GM12872 (cell line): ENCODE measurements at regions not wholly inside any gene's neighbourhood (a gene's known extent, or its start where the extent isn't known, plus 50 kb on each side); places are given as distances from the start of the nearest gene placed in this dataset.
A peak's percentile ranks its signal among the peaks of the same experiment; 100 is the strongest.

Experiments
- TF ChIP-seq, protein P1 (sequence below): IDR thresholded peaks from 3 replicates; pipeline ENCODE4 v1.5.1; 2011; ENCODE audit warnings: low read depth, mild to moderate bottlenecking, low read length, moderate library complexity; ENCODE audit not compliant: insufficient read depth

DNA sequence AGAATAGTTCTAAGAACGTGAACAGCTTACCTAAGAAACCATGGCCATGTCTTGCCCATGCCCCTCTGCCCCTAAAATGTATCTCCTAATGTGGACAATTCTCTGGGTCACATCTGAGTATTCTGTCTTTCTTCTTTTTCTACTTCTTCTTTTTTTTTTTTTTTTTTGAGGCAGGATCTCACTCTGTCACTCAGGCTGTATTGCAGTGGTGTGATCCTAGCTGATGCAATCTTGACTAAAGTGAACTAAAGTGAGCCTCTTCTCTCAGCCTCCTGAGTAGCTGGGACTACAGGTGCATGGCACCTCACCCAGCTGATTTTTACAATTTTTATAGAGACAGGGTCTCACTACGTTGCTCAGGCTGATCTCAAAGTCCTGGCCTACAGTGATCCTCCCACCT is 204.8 kb upstream of the ZPLD1 start:
- TF ChIP-seq, protein P1, sequence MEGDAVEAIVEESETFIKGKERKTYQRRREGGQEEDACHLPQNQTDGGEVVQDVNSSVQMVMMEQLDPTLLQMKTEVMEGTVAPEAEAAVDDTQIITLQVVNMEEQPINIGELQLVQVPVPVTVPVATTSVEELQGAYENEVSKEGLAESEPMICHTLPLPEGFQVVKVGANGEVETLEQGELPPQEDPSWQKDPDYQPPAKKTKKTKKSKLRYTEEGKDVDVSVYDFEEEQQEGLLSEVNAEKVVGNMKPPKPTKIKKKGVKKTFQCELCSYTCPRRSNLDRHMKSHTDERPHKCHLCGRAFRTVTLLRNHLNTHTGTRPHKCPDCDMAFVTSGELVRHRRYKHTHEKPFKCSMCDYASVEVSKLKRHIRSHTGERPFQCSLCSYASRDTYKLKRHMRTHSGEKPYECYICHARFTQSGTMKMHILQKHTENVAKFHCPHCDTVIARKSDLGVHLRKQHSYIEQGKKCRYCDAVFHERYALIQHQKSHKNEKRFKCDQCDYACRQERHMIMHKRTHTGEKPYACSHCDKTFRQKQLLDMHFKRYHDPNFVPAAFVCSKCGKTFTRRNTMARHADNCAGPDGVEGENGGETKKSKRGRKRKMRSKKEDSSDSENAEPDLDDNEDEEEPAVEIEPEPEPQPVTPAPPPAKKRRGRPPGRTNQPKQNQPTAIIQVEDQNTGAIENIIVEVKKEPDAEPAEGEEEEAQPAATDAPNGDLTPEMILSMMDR = no peak

GRCh38 chr3:102233881-102234280 is 200.9 kb upstream of the ZPLD1 start:
- TF ChIP-seq, protein P1 = no peak

DNA sequence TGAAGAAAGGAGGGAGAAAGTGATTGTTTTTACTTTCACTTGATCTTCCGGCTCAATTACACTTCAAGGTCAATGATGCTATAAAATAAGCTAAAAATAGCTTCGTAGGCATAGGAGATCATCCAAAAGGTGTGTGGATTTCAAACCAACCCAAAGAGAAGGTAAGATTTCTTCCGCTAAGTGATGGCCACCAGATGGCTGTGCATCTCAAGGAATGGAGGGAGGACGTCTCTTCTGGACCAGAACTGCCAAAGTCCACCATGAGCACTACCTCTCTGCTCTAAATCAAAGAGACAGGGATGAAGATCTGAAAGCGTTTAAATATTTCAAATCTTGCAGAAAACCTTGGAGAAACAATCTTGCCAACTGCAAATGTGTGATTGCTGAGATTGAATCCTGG is 199.1 kb upstream of the ZPLD1 start:
- TF ChIP-seq, protein P1 = peak; percentile 63; the same call in 2 of the 3 replicates

- TF ChIP-seq, protein P1 = no peak
Observed at GRCh38 chr3:102237181-102237580, 197.6 kb upstream of the ZPLD1 start.

DNA sequence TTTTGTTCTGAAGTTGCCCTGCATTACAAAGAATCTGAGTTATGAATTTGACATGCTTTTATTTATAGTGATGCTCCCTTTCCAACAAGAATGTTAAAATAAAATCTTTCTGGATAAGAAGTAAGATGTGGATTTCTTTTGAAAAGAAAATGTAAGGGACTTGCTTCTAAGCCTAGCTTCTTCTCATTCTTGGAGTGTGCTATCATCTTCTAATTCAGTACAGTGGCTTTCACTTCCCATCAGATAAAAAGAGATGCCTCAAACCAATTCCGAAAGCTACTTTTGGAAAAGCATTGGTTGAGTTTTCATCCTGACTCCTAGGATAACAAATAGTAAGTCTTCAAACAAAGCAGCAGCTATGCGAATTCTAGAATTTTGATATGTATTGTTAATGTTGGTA is 197.0 kb upstream of the ZPLD1 start:
- TF ChIP-seq, protein P1 = no peak

GRCh38 chr3:102238362-102238761 is 196.5 kb upstream of the ZPLD1 start:
- TF ChIP-seq, protein P1 = no peak

DNA sequence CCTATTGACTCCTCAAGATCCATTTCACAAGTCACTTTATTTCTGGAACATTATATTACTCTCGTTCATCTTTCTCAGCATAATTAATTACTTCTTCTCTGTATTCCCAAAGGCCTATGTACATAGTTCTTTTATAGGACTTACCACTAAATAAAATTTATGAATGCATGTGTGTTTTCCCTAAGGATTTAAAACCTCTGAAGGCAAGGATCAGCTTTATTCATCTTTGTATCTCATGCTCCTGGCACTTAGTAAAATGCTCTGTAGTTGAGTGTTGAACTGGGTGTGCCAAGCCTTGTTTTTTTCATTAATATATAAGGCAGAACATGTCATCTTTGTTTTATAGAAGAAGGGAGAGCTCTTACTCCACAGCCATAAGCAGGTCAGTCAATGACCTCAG is 194.1 kb upstream of the ZPLD1 start:
- TF ChIP-seq, protein P1 = no peak

DNA sequence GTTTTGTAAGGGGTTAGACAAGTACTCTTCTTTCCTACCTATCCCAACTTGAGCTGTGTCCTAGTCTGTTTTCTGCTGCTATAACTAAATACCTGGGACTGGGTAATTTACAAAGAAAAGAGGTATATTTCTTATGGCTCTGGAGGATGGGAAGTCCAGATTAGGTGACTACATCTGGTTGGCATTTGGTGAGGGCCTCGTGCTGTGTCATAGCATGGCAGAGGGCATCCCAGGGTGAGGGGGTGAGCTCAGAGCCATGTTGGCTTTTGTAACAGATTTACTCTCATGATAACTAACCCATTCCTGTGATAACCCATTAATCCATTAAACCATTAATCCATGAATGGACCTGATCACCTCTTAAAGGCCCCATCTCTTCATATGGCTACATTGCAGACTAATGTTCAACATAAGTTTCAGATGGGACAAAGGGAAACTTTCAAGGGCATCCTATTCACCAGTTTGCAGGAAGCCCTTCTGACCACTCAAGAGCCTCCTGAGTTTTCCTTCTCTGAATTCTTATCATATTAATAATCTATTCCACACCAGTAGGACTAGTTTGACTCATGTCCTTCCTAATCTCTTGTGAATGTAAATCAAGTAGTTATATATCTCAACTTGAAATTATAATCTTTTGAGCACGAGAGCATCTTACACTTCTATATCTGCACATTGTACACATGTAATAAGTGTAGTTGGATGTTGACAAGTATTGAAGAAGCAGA is 185.7 kb upstream of the ZPLD1 start:
- TF ChIP-seq, protein P1 = no peak
